HG03175 (cell line): ENCODE measurements at regions not wholly inside any gene's neighbourhood (a gene's known extent, or its start where the extent isn't known, plus 50 kb on each side); places are given as distances from the start of the nearest gene placed in this dataset.
"Not testable (repeated sequence)": the region's sequence is repeated elsewhere in the genome, so short reads cannot be mapped to it uniquely, and the experiment has no call there.

Experiments
- ATAC-seq: cut with Tn5 transposase; IDR thresholded peaks from one replicate; pipeline ENCODE4 v1.9.1; 2021; ENCODE audit warnings: mild to moderate bottlenecking, moderate library complexity; ENCODE audit not compliant: unreplicated experiment

DNA sequence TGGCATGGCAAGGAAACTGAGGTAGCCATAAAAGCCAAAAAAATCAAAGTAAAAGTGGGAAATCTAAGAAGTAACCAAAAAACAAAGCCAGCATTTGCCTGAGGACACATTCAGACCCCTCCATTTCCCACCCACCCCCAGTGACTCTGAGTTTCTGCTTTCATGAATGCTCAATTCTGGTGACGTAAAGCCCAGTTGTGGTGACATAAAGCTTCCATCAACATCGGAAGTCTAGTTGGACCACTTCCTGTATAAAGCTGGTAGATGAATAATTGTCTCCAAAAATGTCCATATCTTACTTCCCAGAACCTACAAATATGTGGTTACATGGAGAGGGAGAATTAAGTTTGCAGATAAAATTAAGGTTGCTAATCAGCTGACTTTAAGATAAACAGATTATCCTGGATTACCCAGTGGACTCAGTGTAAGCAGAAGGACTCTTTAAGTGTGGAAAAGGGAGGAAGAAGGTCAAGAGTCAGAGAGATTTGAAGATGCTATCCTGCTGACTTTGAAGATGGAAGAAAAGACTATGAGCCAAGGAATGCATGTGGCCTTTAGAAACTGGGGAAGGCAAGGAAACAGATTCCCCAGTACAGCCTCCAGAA is 62.0 kb upstream of the ST3GAL6 start:
- no peak for ATAC-seq

DNA sequence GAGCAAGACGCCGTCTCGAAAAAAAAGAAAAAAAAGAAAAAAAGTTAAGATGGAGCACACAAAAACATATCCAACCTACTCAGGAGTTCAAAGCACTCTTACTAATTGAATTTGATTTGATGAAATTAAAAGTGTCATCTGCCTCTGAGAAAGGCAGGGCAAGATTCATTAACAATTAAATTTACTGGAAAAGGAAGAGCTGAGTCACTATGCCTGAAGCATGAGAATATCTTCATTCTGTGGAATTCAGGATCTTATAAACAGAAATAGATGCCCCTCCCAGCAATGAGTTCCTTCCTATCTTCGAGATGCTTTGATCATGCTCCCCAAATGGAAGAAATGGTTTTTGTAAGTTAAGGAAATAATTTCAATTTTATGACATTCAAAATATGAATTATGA is 61.0 kb upstream of the ST3GAL6 start:
- ATAC-seq = no peak

DNA sequence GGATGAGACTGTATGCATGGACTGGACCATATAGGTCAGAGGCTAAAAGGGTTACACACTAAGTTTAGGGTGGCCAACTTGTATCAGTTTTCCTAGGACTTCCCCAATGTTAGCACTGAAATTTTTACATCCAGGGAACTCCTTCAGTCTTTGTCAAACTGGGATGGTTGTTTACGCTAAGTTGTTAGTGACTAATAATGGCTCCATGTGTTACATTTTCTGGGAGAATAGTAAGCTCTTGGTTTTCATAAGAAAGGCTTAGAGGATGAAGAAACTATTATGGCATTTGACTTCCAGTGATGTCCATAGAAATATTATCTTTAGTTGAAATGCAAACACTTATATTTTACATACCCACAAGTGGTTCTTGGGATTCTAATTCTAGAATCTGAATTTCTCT is 57.9 kb upstream of the ST3GAL6 start:
- ATAC-seq = no peak

DNA sequence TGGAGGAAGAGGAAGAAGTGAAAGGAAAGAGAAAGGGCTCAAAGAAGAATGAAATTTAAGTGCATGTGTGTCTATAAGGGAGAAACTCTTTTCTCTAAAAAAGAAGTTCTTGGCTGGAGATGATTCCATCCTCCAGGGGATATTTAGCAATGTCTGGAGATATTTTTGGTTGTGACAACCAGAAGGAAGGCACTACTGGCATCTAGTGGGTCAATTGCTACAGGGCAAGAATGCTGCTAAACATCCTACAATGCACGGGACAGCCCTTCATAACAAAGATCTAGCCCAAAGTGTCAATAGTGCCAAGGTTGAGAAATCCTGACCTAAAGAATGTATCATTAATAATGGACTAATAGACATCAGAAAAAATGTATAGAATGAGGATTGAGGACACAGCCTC is 57.4 kb upstream of the ST3GAL6 start:
- no peak for ATAC-seq

DNA sequence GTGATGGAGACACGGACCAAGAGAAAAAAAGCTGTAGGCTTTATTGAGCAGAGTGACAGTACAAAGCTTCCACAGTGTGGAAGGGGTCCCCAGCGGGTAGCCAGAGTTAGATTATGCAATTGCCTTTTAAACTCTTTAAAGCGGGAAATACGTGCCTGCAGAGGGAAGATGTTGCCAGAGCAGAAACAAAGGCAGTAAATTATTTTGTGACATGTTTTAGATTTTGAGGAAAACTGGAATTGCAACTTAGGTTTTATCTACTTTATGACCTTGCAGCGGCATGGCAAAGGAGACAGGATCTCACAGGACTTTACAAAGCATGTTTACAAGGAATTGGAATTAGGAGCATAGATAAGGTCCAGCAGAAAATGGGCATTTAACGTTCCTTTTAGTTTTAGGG is 54.5 kb upstream of the ST3GAL6 start:
- not testable (repeated sequence) for ATAC-seq

DNA sequence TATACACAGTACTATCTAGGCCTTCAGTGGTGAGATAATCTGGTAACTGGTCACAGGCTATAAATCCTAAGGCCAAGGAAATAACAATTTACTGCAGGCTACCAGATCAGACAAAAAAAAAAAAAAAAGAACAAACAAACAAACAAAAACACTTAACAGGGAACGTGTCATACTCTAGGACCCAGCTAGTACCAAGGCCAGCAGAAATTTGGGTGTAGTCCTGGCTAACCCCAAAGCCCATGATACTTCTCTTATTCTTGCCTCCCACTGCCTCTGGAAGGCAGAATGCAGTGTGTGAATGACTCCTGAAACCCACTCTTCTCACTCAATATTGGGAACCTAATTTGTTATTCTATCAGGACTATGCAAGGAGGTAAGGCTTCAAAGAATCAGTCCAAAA is 53.7 kb upstream of the ST3GAL6 start:
- no peak for ATAC-seq

DNA sequence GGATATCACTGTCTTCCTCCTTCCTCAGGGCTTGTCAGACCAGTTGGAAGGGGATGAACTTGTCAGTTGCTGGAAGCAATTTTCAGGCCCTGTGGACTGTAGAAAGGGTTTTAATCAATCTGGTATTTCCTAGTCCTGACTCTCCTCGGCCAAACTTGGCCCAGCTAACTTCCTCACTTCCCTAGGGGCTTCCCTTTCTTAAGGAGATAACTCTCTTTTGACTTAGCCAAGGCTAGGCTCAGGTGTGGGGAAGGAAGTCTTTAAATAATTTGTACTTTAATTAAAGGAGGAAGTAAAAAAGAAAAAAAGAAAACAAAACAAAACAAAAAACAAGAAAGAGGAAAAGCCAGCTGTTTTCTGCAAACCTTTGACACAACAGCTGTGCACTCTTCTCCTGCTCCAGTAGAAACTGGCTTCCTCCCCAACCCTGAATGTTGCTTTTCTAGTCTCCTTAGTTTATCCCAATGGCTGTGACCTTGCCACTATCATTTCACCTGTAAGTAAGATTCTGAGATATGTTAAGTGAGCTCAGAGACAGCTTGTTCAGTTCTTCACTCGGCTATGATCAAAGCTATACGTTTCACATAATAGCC is 53.0 kb upstream of the ST3GAL6 start:
- no peak for ATAC-seq

DNA sequence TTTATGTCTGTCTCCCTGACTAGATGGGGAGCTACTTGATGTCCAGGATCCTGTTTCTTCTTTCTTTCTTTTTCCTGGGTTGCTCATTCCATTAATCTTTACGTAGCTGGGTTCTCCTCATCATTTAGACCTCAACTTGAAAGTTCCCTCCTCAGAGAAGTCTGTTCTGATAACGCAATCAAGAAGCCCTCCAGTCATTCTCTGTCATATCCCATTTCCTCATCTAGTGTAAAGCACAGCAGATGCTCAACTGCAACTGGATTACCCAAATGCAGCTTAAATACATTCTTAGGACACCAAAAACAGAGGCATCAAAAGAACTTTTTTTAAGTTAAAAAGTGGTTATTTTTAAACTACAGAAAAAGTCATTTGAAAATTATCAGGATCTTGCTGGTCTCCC is 51.7 kb upstream of the ST3GAL6 start:
- no peak for ATAC-seq

DNA sequence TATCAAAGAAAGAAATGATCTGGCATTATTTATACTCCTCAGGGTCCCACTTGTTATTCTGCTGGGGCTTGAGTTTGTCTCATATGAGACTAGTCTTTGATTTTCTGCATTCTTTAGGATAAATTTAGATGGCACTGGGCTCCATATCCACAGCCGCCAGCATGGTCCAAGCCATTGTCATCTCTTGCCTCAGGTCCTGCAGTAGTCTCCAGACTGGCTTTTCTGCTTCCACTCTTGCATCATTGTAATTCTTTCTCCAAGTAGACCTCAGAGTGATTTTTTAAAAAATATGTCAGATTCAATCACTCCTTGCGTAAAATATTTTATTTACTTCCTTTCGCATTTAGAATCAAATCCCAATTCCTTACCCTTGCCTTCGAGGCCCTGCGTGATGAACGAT is 50.4 kb upstream of the ST3GAL6 start:
- ATAC-seq = no peak

DNA sequence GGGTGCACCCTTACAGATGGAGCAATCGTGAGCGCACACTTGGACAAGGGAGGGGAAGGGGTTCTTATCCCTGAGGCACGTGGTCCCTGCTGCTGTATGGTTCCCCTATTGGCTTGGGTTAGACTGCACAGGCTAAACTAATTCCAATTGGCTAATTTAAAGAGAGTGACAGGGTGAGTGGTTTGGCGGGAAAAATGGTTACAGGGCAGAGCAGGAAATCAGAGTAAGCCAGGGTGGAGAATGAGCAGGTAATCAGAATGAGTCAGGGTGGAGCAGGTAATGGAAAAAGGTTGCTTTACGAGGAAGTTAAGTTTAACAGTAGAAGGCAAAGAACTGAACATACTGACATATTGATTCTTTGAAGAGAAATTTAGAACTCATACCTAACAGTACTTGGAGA is 49.8 kb upstream of the ST3GAL6 start:
- not testable (repeated sequence) for ATAC-seq
